SHP77 treated with DMSO at 0.1 percent for 48 hours (cell line): ENCODE measurements at regions not wholly inside any gene's neighbourhood (a gene's known extent, or its start where the extent isn't known, plus 50 kb on each side); places are given as distances from the start of the nearest gene placed in this dataset.
A peak's percentile ranks its signal among the peaks of the same experiment; 100 is the strongest.

ENCODE experiments used
- DNase-seq: peaks from one replicate; lab custom pipeline; 2025; lab: John Stamatoyannopoulos, UW

DNA sequence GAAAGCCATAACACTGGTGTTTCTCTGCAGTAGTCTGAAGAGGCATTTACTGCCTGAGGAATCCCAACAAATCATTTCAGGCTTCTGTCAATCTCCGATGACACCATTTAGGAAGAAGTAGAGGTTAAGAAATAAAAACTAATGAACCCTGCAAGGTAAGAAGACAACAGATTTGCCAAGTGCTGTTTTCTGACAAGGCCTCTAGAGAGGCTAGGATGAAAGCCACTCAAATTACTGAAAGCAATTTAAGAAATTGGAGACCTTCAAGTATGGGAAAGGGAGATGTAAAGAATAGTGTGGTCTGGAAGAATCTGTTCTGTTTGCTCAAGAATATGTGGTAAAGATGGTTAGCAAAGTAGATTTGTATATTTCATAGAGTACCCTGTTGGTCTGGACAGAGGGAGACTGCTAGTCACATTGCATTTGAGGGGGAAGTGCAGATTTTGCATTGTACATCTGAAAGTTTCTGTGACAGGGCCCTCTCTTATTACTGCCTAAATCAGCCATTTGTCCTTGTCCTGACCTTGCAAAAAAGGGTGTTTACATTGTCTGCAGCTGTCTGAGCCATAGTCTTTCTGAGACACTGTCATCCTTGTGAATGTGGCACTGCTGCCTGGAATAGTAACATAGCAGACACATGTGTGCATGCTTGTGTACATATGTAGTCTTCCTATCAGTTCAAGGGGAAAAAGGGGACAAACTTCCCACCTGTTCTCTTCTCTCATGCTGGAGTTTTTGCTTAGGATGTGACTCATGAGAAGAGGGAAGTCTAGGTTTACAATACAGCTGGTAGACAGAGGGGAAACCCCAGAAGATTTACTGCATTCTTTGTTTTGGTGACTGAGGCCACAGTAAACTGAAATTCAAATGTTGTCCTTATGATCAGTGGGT is 640.2 kb upstream of the KIRREL3 start:
- no peak for DNase-seq

DNA sequence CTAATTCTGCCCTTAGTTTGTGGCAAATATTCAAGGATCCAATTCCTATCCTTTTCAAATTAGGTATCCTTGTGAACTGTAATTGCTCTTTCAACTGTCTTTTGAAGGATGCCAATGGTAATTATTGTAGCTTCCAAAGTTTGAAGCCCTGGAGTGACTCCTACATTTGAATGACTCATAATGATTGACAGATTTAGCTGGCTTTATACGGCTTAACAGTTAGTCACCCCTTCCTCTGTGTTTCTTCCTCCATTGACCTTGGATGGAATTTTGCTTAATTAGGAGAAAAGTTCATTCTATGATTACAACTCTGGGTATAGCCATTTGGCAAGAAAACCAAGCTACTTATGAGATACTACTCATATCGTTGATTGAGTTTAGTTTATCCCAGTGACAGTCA is 639.3 kb upstream of the KIRREL3 start:
- no peak for DNase-seq

DNA sequence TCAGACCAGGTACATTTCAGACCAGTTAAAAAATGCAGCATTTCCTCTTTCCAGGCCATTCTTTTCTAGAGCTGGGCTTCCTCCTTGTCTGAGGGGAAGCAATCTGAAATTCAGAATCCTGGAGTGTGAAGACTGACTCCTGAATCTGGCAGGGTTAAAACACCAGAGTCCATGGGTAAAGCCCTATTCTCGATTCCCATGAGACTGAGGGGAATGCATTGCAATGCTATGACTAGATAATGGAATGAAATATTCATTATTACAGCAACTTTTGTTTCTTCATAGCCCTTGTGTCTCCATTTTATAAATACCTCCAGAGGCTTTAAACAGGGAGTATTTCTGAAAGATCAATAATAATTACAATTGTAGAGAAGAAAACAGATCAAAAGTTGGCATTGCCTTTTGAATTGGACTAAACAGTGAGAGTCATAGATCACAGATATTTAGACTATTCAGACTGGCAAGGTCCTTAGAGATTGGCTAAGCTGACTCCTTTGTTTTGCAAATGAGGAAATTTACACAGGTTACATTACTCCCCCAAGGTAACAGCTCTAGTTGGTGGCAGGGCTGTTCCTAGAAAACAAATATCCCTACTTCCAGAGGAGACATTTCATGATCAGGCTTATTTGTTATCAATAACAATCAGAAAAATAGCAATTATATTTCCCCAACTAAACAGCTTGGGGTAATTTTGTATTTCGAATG is 632.6 kb upstream of the KIRREL3 start:
- DNase-seq = no peak

DNA sequence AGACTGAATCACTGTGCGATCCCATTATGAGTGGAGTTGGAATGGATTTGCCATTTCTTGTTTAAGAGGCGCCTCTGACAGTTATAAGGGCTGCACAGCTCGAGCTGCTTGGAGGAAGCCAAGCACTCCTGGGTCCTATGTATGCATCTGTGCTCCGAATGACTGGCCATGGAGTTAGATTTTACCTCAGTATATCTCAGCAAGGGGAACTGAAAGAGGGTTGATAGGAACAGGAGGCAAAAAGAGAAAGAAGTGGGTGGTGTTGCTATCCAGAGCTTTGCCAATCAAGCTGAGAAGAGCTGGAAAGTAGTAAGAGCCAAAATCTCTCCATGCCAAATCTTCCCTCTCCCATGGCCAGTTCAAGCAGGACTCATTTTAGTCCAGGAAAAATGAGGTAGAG is 632.0 kb upstream of the KIRREL3 start:
- no peak for DNase-seq

DNA sequence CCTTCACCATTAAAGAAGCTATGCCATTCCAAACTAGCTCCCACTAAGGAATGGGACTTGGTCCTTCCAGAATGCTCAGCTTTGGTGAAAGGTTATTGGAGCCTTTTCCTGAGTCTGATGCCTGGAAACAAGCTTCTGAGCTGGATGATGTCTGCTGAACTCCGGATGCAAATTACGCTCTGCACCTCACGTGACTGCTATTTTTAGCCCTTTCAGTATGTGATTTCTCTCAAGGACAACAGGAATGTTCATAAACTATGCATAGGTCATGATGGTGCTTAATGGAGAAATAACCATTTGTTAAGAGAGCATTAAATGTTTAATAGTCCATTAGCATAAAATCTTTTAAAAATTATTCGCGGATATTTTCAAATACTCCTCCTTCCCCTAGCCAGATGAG is 631.4 kb upstream of the KIRREL3 start:
- DNase-seq = no peak

DNA sequence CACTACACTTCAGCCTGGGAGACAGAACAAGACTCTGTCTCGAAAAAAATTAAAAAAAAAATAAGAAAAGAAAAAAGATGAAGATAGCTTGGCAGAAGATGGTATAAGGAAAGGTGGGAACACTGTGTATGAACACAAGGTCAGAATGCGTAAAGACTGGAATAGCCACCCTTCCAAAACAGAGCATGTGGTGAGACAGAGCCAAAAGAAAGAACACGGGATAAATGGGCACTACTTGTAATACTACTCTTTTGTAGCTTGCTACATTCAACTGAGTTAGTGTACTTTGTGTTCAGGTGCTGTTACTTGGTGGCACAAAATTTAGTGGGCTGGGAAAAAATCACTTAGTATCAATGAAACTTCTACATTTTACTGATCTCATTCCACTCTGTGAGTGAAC is 628.6 kb upstream of the KIRREL3 start:
- DNase-seq = no peak

DNA sequence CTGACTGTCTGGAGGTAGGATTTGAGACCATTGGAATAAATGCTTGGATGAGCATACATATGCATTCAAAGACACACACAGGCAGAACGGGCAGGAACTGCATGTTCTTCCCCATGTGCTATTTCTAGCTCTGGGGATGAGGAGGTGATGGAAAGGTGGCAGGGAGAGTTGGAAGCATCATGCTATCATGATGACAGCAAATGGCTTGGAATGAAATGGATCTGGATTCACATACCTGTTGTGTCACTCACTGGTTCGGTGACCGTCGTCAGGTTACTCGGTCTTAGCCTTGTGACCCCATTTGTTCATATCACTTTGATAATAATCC is 627.9 kb upstream of the KIRREL3 start:
- no peak for DNase-seq

DNA sequence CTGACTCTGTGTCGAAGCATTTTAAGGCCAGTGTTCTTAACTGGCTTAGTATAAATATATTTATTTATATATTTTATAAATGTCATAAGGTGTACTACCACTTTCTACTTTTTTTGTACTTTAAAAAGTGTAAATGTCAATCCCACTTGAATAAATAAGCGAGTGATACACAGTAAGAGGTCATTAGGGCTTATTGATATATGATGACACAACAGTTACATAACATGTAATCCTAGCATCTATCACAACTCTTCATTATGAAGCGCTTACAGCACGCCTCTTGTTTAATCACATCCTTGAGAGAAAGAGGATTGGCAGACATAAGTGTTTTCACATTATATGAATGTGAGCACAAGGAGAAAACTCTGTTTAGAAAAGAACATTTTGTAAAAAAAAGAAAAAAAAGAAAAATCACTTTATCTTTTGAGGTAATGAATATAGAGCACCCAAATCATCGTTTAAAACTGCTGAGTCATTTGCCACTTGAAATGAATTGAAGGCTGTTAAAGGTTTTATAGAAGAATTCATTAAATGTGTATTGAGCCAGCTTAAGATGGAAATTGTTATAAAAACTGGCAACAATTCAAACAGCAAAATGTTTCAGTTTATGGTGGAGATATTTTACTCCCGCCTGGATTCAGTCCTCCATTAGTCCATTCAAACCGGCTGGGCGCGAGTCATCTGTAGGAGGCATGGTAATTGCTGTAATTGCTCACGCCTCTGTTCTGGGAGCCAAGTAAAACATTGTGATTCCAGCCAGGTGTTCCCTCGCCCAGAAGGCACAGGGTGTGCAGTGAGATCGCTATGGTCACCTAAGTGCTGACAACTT is 627.3 kb upstream of the KIRREL3 start:
- peak; percentile 77 for DNase-seq

DNA sequence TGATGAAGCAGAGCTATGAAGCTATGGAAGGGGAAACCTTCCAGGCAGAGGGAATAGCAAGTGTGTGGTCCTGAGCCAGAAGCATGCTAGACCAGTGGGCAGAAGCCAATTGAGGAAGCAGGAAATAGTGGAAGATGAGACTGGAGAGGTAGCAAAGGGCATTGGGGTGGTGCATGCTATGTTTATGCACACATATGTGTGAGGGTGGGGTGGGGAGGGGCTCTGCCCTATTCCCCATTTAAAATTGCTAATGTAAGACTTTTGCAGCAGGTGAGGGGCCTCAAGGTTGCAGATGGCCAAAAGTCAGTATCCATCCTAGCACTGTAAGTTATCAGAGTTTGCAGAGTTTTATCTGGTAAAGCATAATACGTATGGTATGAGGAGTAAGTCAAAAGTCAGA is 626.6 kb upstream of the KIRREL3 start:
- DNase-seq = no peak

DNA sequence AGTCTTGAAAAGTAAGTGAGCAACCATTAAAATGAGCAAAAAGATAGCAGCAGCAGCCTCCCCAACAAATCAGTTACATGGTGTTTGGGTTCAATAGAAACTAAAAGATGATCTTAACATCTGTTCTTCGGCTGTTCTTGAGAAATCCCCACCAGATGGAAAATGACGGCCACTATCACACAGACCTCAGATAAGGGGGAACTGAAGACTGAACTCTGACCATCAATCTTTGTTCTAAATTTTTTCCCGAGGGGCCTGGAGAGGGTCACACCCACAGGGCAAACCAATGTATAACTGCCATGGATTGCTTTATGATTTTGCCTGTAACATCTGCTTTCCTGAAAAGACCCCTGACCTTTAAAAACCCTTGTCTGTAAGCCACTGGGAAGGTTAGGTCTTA is 624.8 kb upstream of the KIRREL3 start:
- DNase-seq = no peak

DNA sequence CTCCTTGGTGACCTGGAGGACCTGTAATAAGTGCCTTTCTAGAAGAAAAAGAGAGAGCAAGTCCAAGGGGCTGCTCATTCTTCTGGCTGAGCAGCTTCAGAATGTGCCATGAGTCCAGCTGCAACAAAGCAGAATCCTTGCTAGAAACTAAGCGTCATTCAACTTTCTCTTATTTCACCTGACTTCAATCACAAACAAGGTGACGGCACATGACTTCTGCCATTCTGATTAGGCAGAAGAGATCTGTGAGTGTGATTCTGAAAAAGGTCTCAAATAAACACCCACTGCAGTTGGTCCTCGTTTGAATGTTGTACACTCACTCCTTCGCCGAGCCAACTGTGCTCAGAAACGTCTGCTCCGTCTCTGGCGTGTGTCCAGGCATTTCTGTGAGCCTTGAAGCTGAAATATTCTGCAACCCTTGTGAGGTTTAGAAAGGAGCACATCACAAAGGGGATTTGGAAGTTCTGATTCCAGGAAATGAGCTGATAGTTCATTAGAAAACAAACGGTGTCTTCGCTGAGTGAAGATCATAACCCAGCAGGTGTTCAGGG is 623.8 kb upstream of the KIRREL3 start:
- no peak for DNase-seq

DNA sequence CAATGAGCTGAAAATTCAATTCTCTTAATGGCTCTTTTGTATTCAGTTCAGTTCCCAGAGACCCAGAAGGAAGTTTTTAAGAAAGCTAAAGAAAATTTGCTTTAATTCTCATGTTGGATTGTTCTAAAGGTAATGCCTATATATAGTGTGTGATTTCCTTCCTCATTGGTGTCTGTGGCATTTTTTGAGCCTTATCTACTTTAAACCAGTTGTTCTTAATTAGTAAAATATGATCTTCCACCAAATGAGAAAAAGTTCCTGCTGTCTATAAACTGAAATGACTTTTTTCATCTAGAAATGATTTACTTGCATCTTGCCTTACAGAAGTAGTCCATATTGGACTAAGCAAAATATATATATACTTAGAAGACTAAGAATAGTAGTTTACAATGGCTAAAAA is 622.1 kb upstream of the KIRREL3 start:
- no peak for DNase-seq

DNA sequence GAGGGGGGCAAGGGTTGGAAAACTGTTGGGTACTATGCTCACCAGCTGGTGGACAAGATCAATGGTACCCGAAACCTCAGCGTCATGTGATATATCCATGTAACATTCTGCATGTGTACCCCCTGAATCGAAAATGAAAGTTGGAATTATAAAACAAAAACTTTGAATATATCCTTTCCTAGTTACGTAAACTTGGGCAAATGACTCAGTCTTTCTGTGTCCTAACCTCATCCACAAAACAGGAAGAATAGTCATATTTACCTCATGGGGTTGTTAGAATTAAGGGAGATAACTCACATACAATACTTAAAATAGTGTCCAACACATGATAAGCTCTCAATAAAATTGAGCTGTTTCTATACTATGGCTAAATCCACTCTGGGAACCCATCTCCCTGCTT is 620.1 kb upstream of the KIRREL3 start:
- DNase-seq = no peak

DNA sequence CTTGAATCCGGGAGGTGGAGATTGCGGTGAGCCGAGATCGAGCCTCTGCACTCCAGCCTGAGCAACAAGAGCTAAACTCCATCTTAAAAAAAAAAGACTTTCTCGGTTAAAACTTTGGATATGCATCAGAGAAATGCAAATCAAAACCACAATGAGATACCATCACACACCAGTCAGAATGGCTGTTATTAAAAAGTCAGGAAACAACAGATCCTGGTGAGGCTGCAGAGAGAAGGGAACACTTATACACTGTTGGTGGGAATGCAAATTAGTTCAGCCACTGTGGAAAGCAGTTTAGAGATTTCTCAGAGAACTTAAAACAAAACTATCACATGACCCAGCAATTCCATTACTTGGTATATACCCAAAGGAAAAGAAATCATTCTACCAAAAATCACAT is 619.4 kb upstream of the KIRREL3 start:
- no peak for DNase-seq

DNA sequence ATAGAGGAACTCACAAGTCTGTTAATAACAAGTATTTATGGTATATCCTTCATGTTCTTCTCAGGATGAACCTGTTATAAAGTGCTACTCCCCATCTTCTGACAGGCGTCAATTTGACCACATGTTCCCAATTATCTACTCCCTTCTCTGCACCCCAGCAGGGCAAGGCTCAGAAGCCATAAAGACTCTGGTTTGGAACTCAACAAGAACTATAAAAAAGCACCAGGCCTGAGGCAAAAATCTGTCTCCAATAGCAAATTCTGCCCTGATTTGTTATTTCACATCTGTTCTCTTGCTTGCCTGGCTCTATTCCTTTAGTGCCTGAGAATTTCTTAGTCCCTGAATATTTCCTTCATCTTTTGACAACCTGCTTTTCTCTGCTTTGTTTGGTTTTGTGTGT is 618.2 kb upstream of the KIRREL3 start:
- no peak for DNase-seq

DNA sequence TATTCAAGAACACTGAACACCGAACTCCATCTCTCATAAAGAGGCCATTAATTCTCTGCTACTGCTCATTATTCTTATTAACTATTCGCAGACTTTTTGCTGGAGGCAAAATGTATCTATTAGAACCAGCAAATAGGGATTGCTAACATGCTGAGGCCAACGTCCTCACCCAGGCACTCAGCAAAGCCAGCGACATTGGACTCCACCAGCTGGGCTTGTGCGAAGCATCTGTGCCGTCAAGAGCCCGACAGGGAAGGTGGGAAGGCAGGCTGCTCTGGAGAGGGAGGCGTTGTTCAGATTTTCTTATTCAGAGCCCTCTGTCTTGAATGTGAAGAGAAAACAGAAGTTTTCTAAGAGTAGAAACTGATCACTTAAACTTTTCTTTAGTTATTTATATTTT is 615.6 kb upstream of the KIRREL3 start:
- DNase-seq = no peak

DNA sequence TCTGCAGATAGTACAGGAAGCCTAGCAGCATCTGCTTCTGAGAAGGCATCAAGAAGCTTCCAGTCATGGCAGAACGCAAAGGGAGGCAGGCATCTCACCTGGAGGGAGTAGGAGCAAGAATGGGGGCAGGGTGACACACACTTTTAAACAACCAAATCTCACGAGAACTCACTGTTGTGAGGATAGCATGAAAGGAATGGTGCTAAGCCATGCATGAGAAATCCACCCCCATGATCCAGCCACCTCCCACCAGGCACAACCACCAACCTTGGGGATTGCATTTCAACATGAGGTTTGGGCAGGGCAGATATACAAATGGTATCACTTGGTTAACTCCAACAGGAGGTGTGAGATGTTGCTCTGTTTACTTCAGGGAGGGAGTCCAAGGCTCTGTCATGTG is 612.0 kb upstream of the KIRREL3 start:
- no peak for DNase-seq

DNA sequence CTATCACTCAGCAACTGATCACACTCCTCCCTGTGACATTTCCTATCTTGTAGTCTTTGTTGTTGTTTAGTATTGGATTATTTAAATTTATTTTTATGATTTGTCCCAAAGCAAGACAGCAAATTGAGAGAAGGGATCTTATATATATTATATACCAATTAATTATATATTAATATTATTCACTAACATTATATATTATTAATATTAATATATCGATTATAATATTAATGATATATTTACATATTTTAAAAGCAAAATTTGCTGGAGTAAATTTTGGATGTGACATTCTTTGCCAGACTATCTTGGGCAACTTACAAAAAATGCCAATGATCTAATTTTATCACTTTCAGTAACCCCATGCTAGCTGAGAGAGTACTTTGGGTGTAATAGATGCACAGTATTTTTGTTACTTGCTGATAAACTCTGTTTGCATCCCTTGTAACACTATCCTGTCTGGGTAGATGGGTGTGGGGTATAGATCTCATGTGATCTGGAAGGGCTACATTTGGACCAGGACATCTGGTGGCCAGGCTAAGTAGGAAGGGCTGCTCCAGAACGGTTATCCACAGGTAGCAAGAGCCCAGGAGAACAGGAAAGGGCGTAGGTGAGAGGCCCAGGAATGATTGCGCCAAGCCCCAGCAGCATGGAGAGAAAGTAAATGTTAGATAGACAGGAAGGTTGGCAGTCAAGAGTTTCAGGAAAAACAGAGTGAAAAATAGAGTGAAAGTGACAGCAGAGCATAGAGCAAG is 608.6 kb upstream of the KIRREL3 start:
- DNase-seq = no peak

DNA sequence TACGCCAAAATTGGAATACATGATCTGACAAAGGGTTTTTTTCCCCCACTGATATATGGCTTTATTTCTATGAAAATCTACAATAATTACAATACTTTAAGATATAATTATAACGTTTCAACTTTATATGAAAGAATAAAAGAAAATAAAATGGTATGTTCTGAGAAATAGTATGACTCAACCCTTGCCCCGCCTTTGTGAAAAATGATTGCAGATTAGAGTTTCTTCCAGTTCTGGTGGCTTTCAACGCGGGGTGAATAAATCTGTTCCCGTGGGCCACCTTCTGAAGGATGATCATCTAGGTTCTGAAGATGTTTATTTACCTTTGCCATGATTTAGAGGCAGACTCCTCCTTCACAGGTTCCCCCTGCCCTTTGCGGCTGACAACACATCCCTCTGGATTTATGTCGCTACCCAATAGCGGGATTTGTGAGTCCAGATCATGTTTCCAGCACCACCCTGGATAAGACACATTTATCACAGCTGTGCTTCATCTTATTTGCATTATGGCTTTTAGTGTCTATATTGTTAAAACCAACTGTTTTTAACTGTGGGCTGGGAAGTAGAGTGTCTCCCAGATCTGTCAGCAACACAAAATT is 607.0 kb upstream of the KIRREL3 start:
- no peak for DNase-seq

DNA sequence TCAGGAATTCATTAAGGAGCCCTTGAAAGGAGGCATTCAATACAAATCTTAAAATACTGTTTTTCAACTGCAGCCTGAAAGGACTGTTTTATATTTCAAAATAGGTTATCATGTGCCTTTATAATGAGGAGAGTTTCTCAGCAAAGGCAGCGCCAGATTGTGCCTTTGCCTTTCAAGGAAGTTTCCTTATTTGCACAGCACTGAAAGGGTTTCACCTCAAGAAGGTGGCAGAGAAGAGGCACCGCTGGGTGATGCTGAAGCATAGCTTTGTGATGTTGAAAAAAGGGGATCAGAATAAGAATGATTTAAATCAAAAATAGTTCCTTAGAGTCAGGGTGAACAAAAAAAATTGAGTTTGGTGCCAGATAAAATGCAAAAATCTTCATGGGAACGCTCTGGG is 601.0 kb upstream of the KIRREL3 start:
- no peak for DNase-seq

DNA sequence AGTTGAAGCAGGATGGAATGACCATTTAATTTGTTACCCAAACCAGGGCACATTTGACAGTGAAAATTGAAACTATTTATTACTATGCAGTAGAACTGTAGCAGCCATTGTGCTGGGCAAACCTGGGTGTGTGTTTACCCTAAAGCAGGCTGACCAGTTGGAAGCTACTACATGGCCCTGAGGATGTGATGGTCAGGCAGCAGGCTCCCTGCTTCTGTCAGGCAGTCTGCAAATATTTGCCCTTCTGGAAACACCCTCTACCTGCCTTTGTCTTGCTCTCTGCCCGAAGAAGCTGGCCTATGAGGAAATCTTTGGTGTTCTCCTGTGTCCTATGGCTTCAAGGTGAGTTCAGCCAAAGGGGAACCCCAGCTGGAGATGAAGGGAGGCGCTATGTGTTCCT is 600.1 kb upstream of the KIRREL3 start:
- no peak for DNase-seq
